BLaER1 treated with 17β-estradiol and CSF1 and Interleukin-3, amounts not matched to agents 10 nM and 100 nM (cell line): ENCODE measurements at regions not wholly inside any gene's neighbourhood (a gene's known extent, or its start where the extent isn't known, plus 50 kb on each side); places are given as distances from the start of the nearest gene placed in this dataset.
A peak's percentile ranks its signal among the peaks of the same experiment; 100 is the strongest.

ENCODE experiments used
- H3K27ac ChIP-seq, 11 experiments: shearing (Covaris generic); formaldehyde crosslinking; 2 replicates each; pipeline ENCODE4 v1.8.1; 2022
- H3K27me3 ChIP-seq, 11 experiments: shearing (Covaris generic); formaldehyde crosslinking; 2 replicates each; pipeline ENCODE4 v1.8.1; 2022
- H3K36me3 ChIP-seq, 11 experiments: shearing (Covaris generic); formaldehyde crosslinking; 2 replicates each; pipeline ENCODE4 v1.8.1; 2022
- H3K4me1 ChIP-seq, 10 experiments: shearing (Covaris generic); formaldehyde crosslinking; 2 replicates each; pipeline ENCODE4 v1.8.1; 2022
- H3K4me2 ChIP-seq, 11 experiments: shearing (Covaris generic); formaldehyde crosslinking; 2 replicates each; pipeline ENCODE4 v1.8.1; 2022
- H3K4me3 ChIP-seq, 10 experiments: shearing (Covaris generic); formaldehyde crosslinking; 2 replicates each; pipeline ENCODE4 v1.8.1; 2022
- H3K9ac ChIP-seq, 11 experiments: shearing (Covaris generic); formaldehyde crosslinking; 2 replicates each; pipeline ENCODE4 v1.8.1; 2022
- H3K9me3 ChIP-seq, 11 experiments: shearing (Covaris generic); formaldehyde crosslinking; replicated peaks in 1 of 11; 2 replicates each; pipeline ENCODE4 v1.8.1; 2022
- H4K20me1 ChIP-seq, 11 experiments: shearing (Covaris generic); formaldehyde crosslinking; 2 replicates each; pipeline ENCODE4 v1.8.1; 2022
- Cebpa-rat ChIP-seq, 11 experiments: shearing (Covaris generic); IDR thresholded peaks; 2 replicates each; pipeline ENCODE4 v1.8.1; 2022

- no peak overlapping the region for H3K9ac ChIP-seq
- peaks cover 8 to 19% (median 13%) of the 10 kb centered on the region in 11 experiments; a peak in 19 of 22 replicates for H3K9me3 ChIP-seq
- TF ChIP-seq Cebpa-rat (IDR thresholded peaks at IDR 0.05), result no peak
- no peak overlapping the region for H3K27ac ChIP-seq
- H3K27me3 ChIP-seq, result no peaks in the 10 kb centered on the region
- peaks cover 0 to 19% (median 10%) of the 10 kb centered on the region in 10 experiments; a peak in 16 of 20 replicates for H3K4me1 ChIP-seq
- no peak overlapping the region for H3K4me3 ChIP-seq
- peak overlapping the region in 3 of 11 experiments; percentile 10 to 29 (median 25); a peak in 4 of 22 replicates for H3K4me2 ChIP-seq
- H3K36me3 ChIP-seq, result no peaks in the 10 kb centered on the region
- no peaks in the 10 kb centered on the region for H4K20me1 ChIP-seq
Observed at GRCh38 chr10:131663351-131663750, 237.5 kb upstream of the PPP2R2D start.

DNA sequence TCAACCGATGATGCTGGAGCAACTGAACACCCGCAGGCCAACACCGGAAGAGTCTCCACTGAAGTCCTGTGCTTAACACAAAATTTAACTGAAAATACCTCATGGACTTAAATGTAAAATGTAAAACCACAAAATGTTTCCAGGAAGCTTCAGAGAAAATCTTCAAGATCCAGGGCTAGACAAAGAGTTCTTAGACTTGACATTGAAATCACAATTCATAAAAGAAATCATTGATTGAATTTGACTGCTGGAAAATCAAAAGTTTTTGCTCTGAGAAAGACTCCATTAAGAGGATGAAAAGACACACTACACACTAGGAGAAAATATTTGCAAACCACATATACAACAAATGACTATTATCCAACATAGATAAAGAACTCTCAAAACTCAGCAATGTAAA, 234.7 kb upstream of the PPP2R2D start:
- H3K4me3 ChIP-seq, result no peak overlapping the region
- H3K4me2 ChIP-seq, result no peak overlapping the region
- H3K9ac ChIP-seq, result no peak overlapping the region
- H3K27ac ChIP-seq, result no peak overlapping the region
- no peaks in the 10 kb centered on the region for H3K36me3 ChIP-seq
- peaks cover 0 to 30% (median 17%) of the 10 kb centered on the region in 10 experiments; a peak in 16 of 20 replicates for H3K4me1 ChIP-seq
- peaks cover 3 to 18% (median 10%) of the 10 kb centered on the region in 11 experiments; a peak in 16 of 22 replicates for H3K9me3 ChIP-seq
- TF ChIP-seq Cebpa-rat (IDR thresholded peaks at IDR 0.05), result no peak
- H4K20me1 ChIP-seq, result no peaks in the 10 kb centered on the region
- no peaks in the 10 kb centered on the region; a peak in 1 of 22 replicates for H3K27me3 ChIP-seq

- Histone ChIP-seq H3K9ac (no peak overlapping the region), H3K4me3 (no peak overlapping the region), H3K4me1 (peaks cover 0 to 30% (median 17%) of the 10 kb centered on the region in 10 experiments; a peak in 16 of 20 replicates), H3K36me3 (peaks cover 0 to 4% (median 0%) of the 10 kb centered on the region in 11 experiments; a peak in 1 of 22 replicates), H3K4me2 (no peak overlapping the region), H4K20me1 (no peaks in the 10 kb centered on the region), H3K9me3 (peaks cover 13 to 27% (median 19%) of the 10 kb centered on the region in 11 experiments), H3K27me3 (no peaks in the 10 kb centered on the region; a peak in 1 of 22 replicates), H3K27ac (no peak overlapping the region)
- TF ChIP-seq Cebpa-rat (IDR thresholded peaks at IDR 0.05), result no peak
Observed at GRCh38 chr10:131667047-131667446, 233.8 kb upstream of the PPP2R2D start.

DNA sequence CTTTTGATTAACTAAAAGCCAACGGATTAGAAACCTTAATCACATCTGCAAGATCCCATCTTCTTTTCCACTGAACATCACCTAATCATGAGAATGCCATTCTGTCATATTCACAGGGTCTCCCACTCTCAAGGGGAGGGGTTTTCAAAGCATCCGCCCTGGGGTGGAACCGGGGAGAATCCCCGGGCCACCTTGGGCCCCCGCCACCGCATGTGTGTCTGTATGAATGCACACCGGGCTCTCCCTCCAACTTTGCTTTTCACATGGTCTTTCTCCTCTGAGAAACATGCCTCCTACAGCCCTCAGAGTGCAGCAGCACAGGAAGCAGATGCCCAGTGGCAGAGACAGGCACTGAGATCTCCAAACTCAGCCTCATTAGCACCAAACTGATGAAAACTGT, 233.2 kb upstream of the PPP2R2D start:
- Histone ChIP-seq H3K4me2 (peak overlapping the region in 8 of 11 experiments; percentile 36 to 73 (median 66); a peak in 13 of 22 replicates), H4K20me1 (no peaks in the 10 kb centered on the region), H3K4me3 (no peak overlapping the region), H3K27ac (no peak overlapping the region), H3K9me3 (peaks cover 18 to 33% (median 24%) of the 10 kb centered on the region in 11 experiments), H3K4me1 (peaks cover 0 to 30% (median 17%) of the 10 kb centered on the region in 10 experiments; a peak in 16 of 20 replicates), H3K27me3 (no peaks in the 10 kb centered on the region; a peak in 1 of 22 replicates), H3K36me3 (peaks cover 0 to 5% (median 0%) of the 10 kb centered on the region in 11 experiments; a peak in 1 of 22 replicates), H3K9ac (no peak overlapping the region)
- no peak for TF ChIP-seq Cebpa-rat (IDR thresholded peaks at IDR 0.05)

GRCh38 chr10:131668903-131669302, 231.9 kb upstream of the PPP2R2D start:
- H3K27ac ChIP-seq, result no peak overlapping the region
- H3K9ac ChIP-seq, result no peak overlapping the region
- H3K4me3 ChIP-seq, result no peak overlapping the region
- TF ChIP-seq Cebpa-rat (IDR thresholded peaks at IDR 0.05), result no peak
- peaks cover 0 to 5% (median 0%) of the 10 kb centered on the region in 11 experiments; a peak in 1 of 22 replicates for H3K36me3 ChIP-seq
- peak overlapping the region in 10 of 11 experiments; percentile 10 to 73 (median 65); a peak in 18 of 22 replicates for H3K4me2 ChIP-seq
- no peaks in the 10 kb centered on the region; a peak in 1 of 22 replicates for H3K27me3 ChIP-seq
- peaks cover 30 to 46% (median 34%) of the 10 kb centered on the region in 11 experiments for H3K9me3 ChIP-seq
- peaks cover 0 to 21% (median 17%) of the 10 kb centered on the region in 10 experiments; a peak in 16 of 20 replicates for H3K4me1 ChIP-seq
- H4K20me1 ChIP-seq, result no peaks in the 10 kb centered on the region

DNA sequence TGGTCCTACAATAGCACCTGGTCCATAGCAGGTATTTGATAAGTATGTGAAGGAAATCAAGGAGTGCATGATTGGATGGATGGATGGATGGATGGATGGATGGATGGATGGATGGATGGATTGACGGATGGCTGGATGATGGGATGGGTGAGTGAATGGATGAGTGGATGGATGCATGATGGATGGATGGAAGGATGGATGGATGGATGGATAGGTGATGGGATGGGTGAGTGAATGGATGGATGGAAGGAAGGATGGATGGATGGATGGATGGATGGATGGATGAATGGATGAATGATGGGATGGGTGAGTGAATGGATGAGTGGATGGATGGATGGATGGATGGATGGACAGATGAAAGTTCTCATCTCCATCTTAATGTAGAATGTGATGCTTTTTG, 231.0 kb upstream of the PPP2R2D start:
- no peak overlapping the region for H3K27ac ChIP-seq
- no peaks in the 10 kb centered on the region for H4K20me1 ChIP-seq
- peaks cover 27 to 39% (median 31%) of the 10 kb centered on the region in 11 experiments for H3K9me3 ChIP-seq
- H3K4me1 ChIP-seq, result peaks cover 0 to 21% (median 18%) of the 10 kb centered on the region in 10 experiments; a peak in 16 of 20 replicates
- no peaks in the 10 kb centered on the region; a peak in 2 of 22 replicates for H3K27me3 ChIP-seq
- H3K4me3 ChIP-seq, result no peak overlapping the region
- no peak overlapping the region for H3K4me2 ChIP-seq
- peaks cover 0 to 5% (median 0%) of the 10 kb centered on the region in 11 experiments; a peak in 1 of 22 replicates for H3K36me3 ChIP-seq
- no peak for TF ChIP-seq Cebpa-rat (IDR thresholded peaks at IDR 0.05)
- H3K9ac ChIP-seq, result no peak overlapping the region

DNA sequence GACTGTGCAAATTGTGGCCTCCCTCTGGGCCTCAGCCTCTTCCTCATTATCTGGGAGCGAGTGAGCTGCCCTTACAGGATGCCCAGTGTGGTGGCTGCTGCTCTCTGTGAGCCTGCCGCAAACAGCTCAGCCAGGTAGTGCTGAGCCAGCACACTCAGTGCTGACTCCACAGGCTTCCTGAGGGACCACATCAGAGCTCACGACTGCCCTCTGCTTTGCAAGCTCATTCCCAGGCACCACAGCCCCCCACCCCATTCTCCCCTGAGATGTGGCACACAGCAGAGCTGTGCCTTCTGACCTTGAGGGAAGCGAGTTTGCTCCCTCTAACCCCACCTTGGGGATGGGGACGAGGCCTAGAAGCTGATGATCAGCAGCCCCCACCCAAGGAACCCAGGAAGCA, 230.5 kb upstream of the PPP2R2D start:
- Histone ChIP-seq H3K27me3 (peaks cover 0 to 5% (median 0%) of the 10 kb centered on the region in 11 experiments; a peak in 4 of 22 replicates), H3K9me3 (peaks cover 27 to 39% (median 31%) of the 10 kb centered on the region in 11 experiments), H3K27ac (no peak overlapping the region), H3K4me1 (peaks cover 0 to 25% (median 20%) of the 10 kb centered on the region in 10 experiments; a peak in 16 of 20 replicates), H3K36me3 (peaks cover 0 to 5% (median 0%) of the 10 kb centered on the region in 11 experiments; a peak in 1 of 22 replicates), H3K4me2 (no peak overlapping the region), H3K9ac (no peak overlapping the region), H4K20me1 (no peaks in the 10 kb centered on the region), H3K4me3 (no peak overlapping the region)
- no peak for TF ChIP-seq Cebpa-rat (IDR thresholded peaks at IDR 0.05)

- Histone ChIP-seq H3K4me2 (no peak overlapping the region), H3K4me3 (no peak overlapping the region), H3K9me3 (peaks cover 27 to 39% (median 31%) of the 10 kb centered on the region in 11 experiments), H3K27me3 (peaks cover 0 to 15% (median 0%) of the 10 kb centered on the region in 11 experiments; a peak in 7 of 22 replicates), H3K27ac (no peak overlapping the region), H3K36me3 (peaks cover 0 to 5% (median 0%) of the 10 kb centered on the region in 11 experiments; a peak in 1 of 22 replicates), H3K4me1 (peaks cover 0 to 21% (median 13%) of the 10 kb centered on the region in 10 experiments; a peak in 16 of 20 replicates), H3K9ac (no peak overlapping the region), H4K20me1 (no peaks in the 10 kb centered on the region)
- TF ChIP-seq Cebpa-rat (IDR thresholded peaks at IDR 0.05), result no peak
Observed at GRCh38 chr10:131673396-131673795, 227.4 kb upstream of the PPP2R2D start.

- peaks cover 27 to 39% (median 31%) of the 10 kb centered on the region in 11 experiments for H3K9me3 ChIP-seq
- no peak overlapping the region for H3K4me3 ChIP-seq
- no peak overlapping the region for H3K4me2 ChIP-seq
- H3K4me1 ChIP-seq, result peaks cover 0 to 14% (median 6%) of the 10 kb centered on the region in 10 experiments; a peak in 11 of 20 replicates
- peaks cover 0 to 15% (median 0%) of the 10 kb centered on the region in 11 experiments; a peak in 7 of 22 replicates for H3K27me3 ChIP-seq
- no peak overlapping the region for H3K27ac ChIP-seq
- no peaks in the 10 kb centered on the region for H4K20me1 ChIP-seq
- no peak for TF ChIP-seq Cebpa-rat (IDR thresholded peaks at IDR 0.05)
- peaks cover 0 to 5% (median 0%) of the 10 kb centered on the region in 11 experiments; a peak in 1 of 22 replicates for H3K36me3 ChIP-seq
- H3K9ac ChIP-seq, result no peak overlapping the region
Observed at GRCh38 chr10:131674130-131674529, 226.7 kb upstream of the PPP2R2D start.
